H1 (cell line): ENCODE measurements at regions not wholly inside any gene's neighbourhood (a gene's known extent, or its start where the extent isn't known, plus 50 kb on each side); places are given as distances from the start of the nearest gene placed in this dataset.

Source experiments
- CTCF ChIA-PET: fragments of 300-600 bp; sonication (Branson Sonifier 250); formaldehyde crosslinking; loops from one replicate; lab custom pipeline; 2021; ENCODE audit not compliant: partially characterized antibody; lab: Charles Lee
- POLR2A ChIA-PET: fragments of 300-600 bp; sonication (Branson Sonifier 250); formaldehyde crosslinking; loops from one replicate; lab custom pipeline; 2021; ENCODE audit warnings: inconsistent platforms; ENCODE audit not compliant: partially characterized antibody; lab: Charles Lee
- DNase-seq, 2 experiments: peaks; one replicate each; pipeline versions ENCODE4 v3.0.0 to v3.0.0-alpha.2; 2010 to 2022; ENCODE audit warnings: low spot score in 2 of 2, low read depth in 1 of 2, mixed read lengths in 1 of 2
- FAIRE-seq: peaks from 2 replicates; lab custom pipeline; 2011; peaks lifted over from hg19 to GRCh38; lab: Jason Lieb, UNC
- H2AFZ ChIP-seq: 2 replicates; pipeline ENCODE4 v1.8.1; 2012; ENCODE audit warnings: low read length, inconsistent platforms
- H2AK5ac ChIP-seq: 2 replicates; pipeline ENCODE4 v1.6.1; 2013; ENCODE audit warnings: low read depth, low read length
- H2BK120ac ChIP-seq: replicated peaks from 2 replicates; pipeline ENCODE3; 2013; ENCODE audit warnings: low read depth, low read length, inconsistent platforms
- H2BK12ac ChIP-seq: 2 replicates; pipeline ENCODE4 v1.6.1; 2013; ENCODE audit warnings: low read depth, low read length
- H2BK15ac ChIP-seq: 2 replicates; pipeline ENCODE4 v1.6.1; 2013; ENCODE audit warnings: low read length
- H2BK20ac ChIP-seq: 2 replicates; pipeline ENCODE4 v1.6.1; 2013; ENCODE audit warnings: low read length
- H2BK5ac ChIP-seq: 2 replicates; pipeline ENCODE4 v1.6.1; 2013; ENCODE audit warnings: low read depth, low read length
- H3K14ac ChIP-seq: 2 replicates; pipeline ENCODE4 v1.6.1; 2013; ENCODE audit warnings: inconsistent platforms; ENCODE audit not compliant: insufficient read length
- H3K18ac ChIP-seq: 2 replicates; pipeline ENCODE4 v1.6.1; 2013; ENCODE audit warnings: low read length; ENCODE audit errors: extremely low read depth
- H3K23ac ChIP-seq: 2 replicates; pipeline ENCODE4 v1.6.1; 2013; ENCODE audit warnings: inconsistent platforms; ENCODE audit not compliant: insufficient read length
- H3K23me2 ChIP-seq: 2 replicates; pipeline ENCODE4 v1.6.1; 2013; ENCODE audit warnings: low read depth, low read length
- H3K27ac ChIP-seq: 2 replicates; pipeline ENCODE4 v1.6.1; 2011; ENCODE audit warnings: low read depth, low read length, inconsistent platforms
- H3K27me3 ChIP-seq, 4 experiments: replicated peaks in 1 of 4; 1 replicate in 1 of 4; 2 replicates in 3 of 4; pipeline versions ENCODE4 v1.6.1 to v1.8.1; 2011 to 2013; ENCODE audit warnings: low read length in 3 of 4, mild to moderate bottlenecking in 3 of 4, inconsistent platforms in 2 of 4, mixed read lengths in 2 of 4, moderate library complexity in 1 of 4; ENCODE audit not compliant: control insufficient read depth in 3 of 4, insufficient read depth in 3 of 4; ENCODE audit errors: extremely low read depth in 1 of 4
- H3K36me3 ChIP-seq, 4 experiments: 2 replicates each; pipeline versions ENCODE4 v1.6.1 to v1.8.1; 2011 to 2013; ENCODE audit warnings: mild to moderate bottlenecking in 4 of 4, low read length in 3 of 4, moderate library complexity in 2 of 4, control low read depth in 1 of 4, inconsistent platforms in 1 of 4; ENCODE audit not compliant: insufficient read depth in 4 of 4, control insufficient read depth in 2 of 4
- H3K4ac ChIP-seq: replicated peaks from 2 replicates; pipeline ENCODE3; 2013; ENCODE audit warnings: low read length, low read depth, mixed read lengths, inconsistent platforms; ENCODE audit not compliant: insufficient read length
- H3K4me1 ChIP-seq, 4 experiments: replicated peaks in 1 of 4; 1 replicate in 1 of 4; 2 replicates in 3 of 4; pipeline versions ENCODE4 v1.6.1 to v1.8.1; 2011 to 2013; ENCODE audit warnings: low read length in 3 of 4, inconsistent platforms in 2 of 4, mixed read lengths in 1 of 4; ENCODE audit not compliant: insufficient read depth in 4 of 4, control insufficient read depth in 3 of 4
- H3K4me2 ChIP-seq, 2 experiments: 2 replicates each; pipeline versions ENCODE4 v1.6.1 to v1.8.1; 2011 to 2013; ENCODE audit warnings: low read depth in 2 of 2, low read length in 2 of 2, control low read depth in 1 of 2, inconsistent platforms in 1 of 2, mild to moderate bottlenecking in 1 of 2; ENCODE audit not compliant: insufficient read depth in 1 of 2
- H3K4me3 ChIP-seq, 4 experiments: fragments of 200-600, 300-600 bp in 1 of 4; sonication (generic), shearing (Covaris generic), sonication (Bioruptor Twin) in 1 of 4; 2 replicates each; pipeline versions ENCODE4 v1.5.1 to v1.8.1; 2011 to 2016; ENCODE audit warnings: low read length in 4 of 4, low read depth in 3 of 4, control low read depth in 2 of 4, inconsistent platforms in 2 of 4, mild to moderate bottlenecking in 2 of 4, mixed read lengths in 1 of 4, moderate library complexity in 1 of 4; ENCODE audit not compliant: insufficient read depth in 2 of 4; ENCODE audit errors: extremely low read depth in 1 of 4
- H3K56ac ChIP-seq: replicated peaks from 2 replicates; pipeline ENCODE3; 2013; ENCODE audit warnings: low read depth, mild to moderate bottlenecking, mixed read lengths, low read length, inconsistent platforms; ENCODE audit not compliant: insufficient read length
- H3K79me1 ChIP-seq: 2 replicates; pipeline ENCODE4 v1.6.1; 2013; ENCODE audit warnings: low read depth, low read length, control low read depth
- H3K79me2 ChIP-seq, 2 experiments: 2 replicates each; pipeline versions ENCODE4 v1.6.1 to v1.8.1; 2012 to 2013; ENCODE audit warnings: low read length in 2 of 2, mild to moderate bottlenecking in 2 of 2, inconsistent platforms in 1 of 2; ENCODE audit not compliant: insufficient read depth in 2 of 2, control insufficient read depth in 1 of 2
- H3K9ac ChIP-seq, 4 experiments: replicated peaks in 1 of 4; 1 replicate in 1 of 4; 2 replicates in 3 of 4; pipeline versions ENCODE4 v1.6.1 to v1.8.1; 2011 to 2013; ENCODE audit warnings: low read depth in 3 of 4, low read length in 3 of 4, control low read depth in 2 of 4, mild to moderate bottlenecking in 2 of 4, moderate library complexity in 2 of 4, inconsistent platforms in 1 of 4; ENCODE audit errors: extremely low read depth in 1 of 4
- H3K9me3 ChIP-seq, 2 experiments: 2 replicates each; pipeline versions ENCODE4 v1.6.1 to v1.8.1; 2012 to 2013; ENCODE audit warnings: mild to moderate bottlenecking in 2 of 2, moderate library complexity in 2 of 2, control low read depth in 1 of 2, inconsistent platforms in 1 of 2, low read depth in 1 of 2, low read length in 1 of 2, mixed read lengths in 1 of 2; ENCODE audit not compliant: insufficient read depth in 2 of 2
- H4K20me1 ChIP-seq, 2 experiments: replicated peaks in 1 of 2; 2 replicates each; pipeline versions ENCODE3 to v1.8.1; 2011 to 2013; ENCODE audit warnings: inconsistent platforms in 2 of 2, low read length in 2 of 2, mild to moderate bottlenecking in 1 of 2; ENCODE audit not compliant: insufficient read depth in 2 of 2, control insufficient read depth in 1 of 2
- H4K5ac ChIP-seq: 2 replicates; pipeline ENCODE4 v1.6.1; 2013; ENCODE audit warnings: low read length, low read depth, mixed read lengths, inconsistent platforms; ENCODE audit not compliant: insufficient read length
- H4K8ac ChIP-seq: 2 replicates; pipeline ENCODE4 v1.8.0; 2013; ENCODE audit warnings: mild to moderate bottlenecking, moderate library complexity, low read length, inconsistent platforms; ENCODE audit not compliant: insufficient read depth; ENCODE audit errors: extremely low read depth
- H4K91ac ChIP-seq: replicated peaks from 2 replicates; pipeline ENCODE3; 2013; ENCODE audit warnings: low read length, mixed read lengths, inconsistent platforms; ENCODE audit not compliant: insufficient read length
- JUN ChIP-seq: IDR thresholded peaks from 2 replicates; pipeline ENCODE4 v1.6.1; 2011; ENCODE audit warnings: low read depth, mild to moderate bottlenecking, improper control_type of control experiment, low read length
- MAFK ChIP-seq: IDR thresholded peaks from 2 replicates; pipeline ENCODE4 v1.6.1; 2012; ENCODE audit warnings: low read depth, mild to moderate bottlenecking, improper control_type of control experiment, low read length
- RXRA ChIP-seq: IDR thresholded peaks from 2 replicates; pipeline ENCODE4 v1.6.1; 2011; ENCODE audit warnings: low read depth, mild to moderate bottlenecking, low read length, moderate library complexity; ENCODE audit not compliant: insufficient read depth
- SUZ12 ChIP-seq: fragments of 200-600 bp; sonication (generic); IDR thresholded peaks from 2 replicates; pipeline ENCODE4 v1.6.1; 2012; ENCODE audit warnings: mild to moderate bottlenecking, inconsistent platforms, low read length, moderate library complexity, mixed read lengths
- WGBS, 2 experiments: shearing (Covaris generic) in 1 of 2; methylation state at CpG; one replicate each; pipeline versions ENCODE4 v1.1.6 to v1.1.7; 2013 to 2015; ENCODE audit warnings: low lambda C conversion rate in 2 of 2, mixed read lengths in 2 of 2, inconsistent platforms in 1 of 2, low coverage in 1 of 2, missing lambda C conversion rate in 1 of 2; ENCODE audit not compliant: insufficient replicate concordance in 2 of 2, insufficient coverage in 1 of 2, insufficient read length in 1 of 2; ENCODE audit errors: extremely low coverage in 1 of 2, missing lambda C conversion rate in 1 of 2; 5-methylcytosine and 5-hydroxymethylcytosine counted together

DNA sequence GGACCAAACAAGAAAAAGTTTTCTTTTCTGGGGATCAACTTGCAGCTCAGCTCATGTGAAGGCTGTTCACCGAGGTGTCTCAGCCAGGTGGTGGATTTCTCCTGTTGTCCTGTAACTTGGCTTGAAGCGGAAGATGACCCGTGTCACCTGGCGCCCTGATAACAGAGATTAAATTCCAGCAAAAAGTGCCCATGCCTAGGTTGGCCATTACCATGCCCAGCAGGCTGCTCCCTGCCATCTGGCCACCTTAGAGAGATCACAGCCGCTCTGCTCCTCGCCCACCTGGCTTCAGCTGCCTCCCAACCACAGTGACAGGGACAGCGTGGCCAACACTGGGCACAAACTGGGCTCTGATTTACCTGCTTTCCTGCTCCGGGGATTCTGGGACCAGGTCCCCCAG is 149.5 kb downstream of the ZBTB18 start:
- DNase-seq, result no peak
- Histone ChIP-seq H3K23ac (no peak overlapping the region), H3K9ac (no peak overlapping the region), H2BK15ac (no peak overlapping the region), H4K8ac (no peak overlapping the region), H2AK5ac (no peak overlapping the region), H3K18ac (no peak overlapping the region), H4K5ac (no peak overlapping the region), H4K91ac (no peak overlapping the region), H2BK12ac (no peak overlapping the region), H3K4ac (no peak overlapping the region), H2BK20ac (no peak overlapping the region), H3K9me3 (no peaks in the 10 kb centered on the region), H3K79me2 (no peaks in the 10 kb centered on the region), H3K27me3 (no peaks in the 10 kb centered on the region), H3K14ac (no peak overlapping the region), H3K56ac (no peak overlapping the region), H2BK5ac (no peak overlapping the region), H3K4me1 (no peaks in the 10 kb centered on the region), H3K79me1 (no peaks in the 10 kb centered on the region), H2BK120ac (no peak overlapping the region), H3K23me2 (no peaks in the 10 kb centered on the region), H4K20me1 (no peaks in the 10 kb centered on the region), H3K4me3 (no peak overlapping the region), H3K27ac (no peak overlapping the region), H2AFZ (no peak overlapping the region; the same call in 1 of the 2 replicates), H3K36me3 (no peaks in the 10 kb centered on the region), H3K4me2 (no peak overlapping the region)
- ChIA-PET POLR2A (no interaction called here), CTCF (no interaction called here)
- TF ChIP-seq MAFK (no peak), RXRA (no peak), SUZ12 (no peak), JUN (no peak)
- 95% methylated on average over 8 of the region's 8 CpGs; no CpG with 5 or more reads in 1 of the 2 experiments for WGBS, 2 experiments
- FAIRE-seq, result no peak
